DND-41 (cell line): ENCODE measurements at regions not wholly inside any gene's neighbourhood (a gene's known extent, or its start where the extent isn't known, plus 50 kb on each side); places are given as distances from the start of the nearest gene placed in this dataset.

Source experiments
- EZH2 ChIP-seq: IDR thresholded peaks from 3 replicates; pipeline ENCODE4 v1.6.1; 2012; ENCODE audit warnings: borderline replicate concordance, low read depth, mild to moderate bottlenecking, moderate library complexity, low read length, inconsistent platforms; ENCODE audit not compliant: severe bottlenecking
- TF ChIP-seq, protein P1 (sequence below): IDR thresholded peaks from 2 replicates; pipeline ENCODE4 v1.5.1; 2012; ENCODE audit warnings: borderline replicate concordance, low read length, moderate library complexity, mild to moderate bottlenecking; ENCODE audit not compliant: poor library complexity, severe bottlenecking; ENCODE audit errors: extremely low read depth

DNA sequence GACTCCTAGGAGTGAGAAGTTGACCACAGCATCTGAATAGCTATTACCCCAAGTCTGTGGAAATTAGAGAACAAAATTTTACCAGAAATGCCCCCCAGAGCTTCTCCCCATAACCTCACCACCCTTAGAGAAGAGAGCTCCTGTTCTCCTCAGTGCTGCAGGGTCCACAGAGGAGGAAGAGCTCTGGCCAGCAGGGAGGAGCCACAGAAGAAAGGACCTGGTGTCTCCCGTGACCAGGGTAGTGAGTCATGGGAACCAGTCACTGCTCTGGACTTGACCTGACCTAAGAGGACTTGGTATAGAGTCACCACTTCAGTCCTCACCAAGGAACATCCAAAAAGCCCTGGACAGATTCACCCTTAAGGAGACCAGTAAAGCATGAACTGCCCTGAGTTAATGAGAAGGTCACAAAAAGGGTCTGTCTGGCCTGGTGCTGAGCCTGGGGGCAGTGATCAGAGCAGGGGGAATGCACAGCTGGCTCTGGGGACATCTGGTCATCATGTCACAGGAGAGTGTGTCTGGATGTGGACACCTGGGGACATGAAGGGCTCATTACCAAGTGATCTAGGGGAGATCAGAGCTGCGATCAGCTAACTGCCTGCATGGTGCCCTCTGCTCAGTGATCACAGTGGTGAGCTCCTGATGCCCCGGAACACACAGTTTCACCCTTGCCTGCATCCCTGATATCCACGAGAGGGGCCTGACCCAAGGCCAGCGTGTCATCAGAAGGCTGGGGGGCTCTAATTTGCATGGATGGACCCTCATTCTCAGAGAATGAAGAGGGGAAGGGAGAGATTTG lies 103.3 kb upstream of the TOP3B start:
- TF ChIP-seq, protein P1, sequence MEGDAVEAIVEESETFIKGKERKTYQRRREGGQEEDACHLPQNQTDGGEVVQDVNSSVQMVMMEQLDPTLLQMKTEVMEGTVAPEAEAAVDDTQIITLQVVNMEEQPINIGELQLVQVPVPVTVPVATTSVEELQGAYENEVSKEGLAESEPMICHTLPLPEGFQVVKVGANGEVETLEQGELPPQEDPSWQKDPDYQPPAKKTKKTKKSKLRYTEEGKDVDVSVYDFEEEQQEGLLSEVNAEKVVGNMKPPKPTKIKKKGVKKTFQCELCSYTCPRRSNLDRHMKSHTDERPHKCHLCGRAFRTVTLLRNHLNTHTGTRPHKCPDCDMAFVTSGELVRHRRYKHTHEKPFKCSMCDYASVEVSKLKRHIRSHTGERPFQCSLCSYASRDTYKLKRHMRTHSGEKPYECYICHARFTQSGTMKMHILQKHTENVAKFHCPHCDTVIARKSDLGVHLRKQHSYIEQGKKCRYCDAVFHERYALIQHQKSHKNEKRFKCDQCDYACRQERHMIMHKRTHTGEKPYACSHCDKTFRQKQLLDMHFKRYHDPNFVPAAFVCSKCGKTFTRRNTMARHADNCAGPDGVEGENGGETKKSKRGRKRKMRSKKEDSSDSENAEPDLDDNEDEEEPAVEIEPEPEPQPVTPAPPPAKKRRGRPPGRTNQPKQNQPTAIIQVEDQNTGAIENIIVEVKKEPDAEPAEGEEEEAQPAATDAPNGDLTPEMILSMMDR = no peak
- TF ChIP-seq EZH2 = no peak
